PC-3 (cell line): ENCODE measurements at regions not wholly inside any gene's neighbourhood (a gene's known extent, or its start where the extent isn't known, plus 50 kb on each side); places are given as distances from the start of the nearest gene placed in this dataset.

Experiments
- EZH2 ChIP-seq: fragments of 300-600 bp; sonication (generic); IDR thresholded peaks from one replicate; pipeline ENCODE4 v1.6.1; 2017; ENCODE audit warnings: antibody characterized with exemption, mild to moderate bottlenecking, low read length; ENCODE audit not compliant: unreplicated experiment
- EZH2phosphoT487 ChIP-seq: fragments of 300-600 bp; sonication (generic); IDR thresholded peaks from 2 replicates; pipeline ENCODE4 v1.6.1; 2018; ENCODE audit warnings: mild to moderate bottlenecking, antibody characterized with exemption, low read length, borderline replicate concordance
- TF ChIP-seq, protein P1 (sequence below): fragments of 300-600 bp; sonication (generic); conservative IDR thresholded peaks from 2 replicates; pipeline ENCODE4 v1.5.1; 2017; ENCODE audit warnings: antibody characterized with exemption, low read depth, mild to moderate bottlenecking, low read length

DNA sequence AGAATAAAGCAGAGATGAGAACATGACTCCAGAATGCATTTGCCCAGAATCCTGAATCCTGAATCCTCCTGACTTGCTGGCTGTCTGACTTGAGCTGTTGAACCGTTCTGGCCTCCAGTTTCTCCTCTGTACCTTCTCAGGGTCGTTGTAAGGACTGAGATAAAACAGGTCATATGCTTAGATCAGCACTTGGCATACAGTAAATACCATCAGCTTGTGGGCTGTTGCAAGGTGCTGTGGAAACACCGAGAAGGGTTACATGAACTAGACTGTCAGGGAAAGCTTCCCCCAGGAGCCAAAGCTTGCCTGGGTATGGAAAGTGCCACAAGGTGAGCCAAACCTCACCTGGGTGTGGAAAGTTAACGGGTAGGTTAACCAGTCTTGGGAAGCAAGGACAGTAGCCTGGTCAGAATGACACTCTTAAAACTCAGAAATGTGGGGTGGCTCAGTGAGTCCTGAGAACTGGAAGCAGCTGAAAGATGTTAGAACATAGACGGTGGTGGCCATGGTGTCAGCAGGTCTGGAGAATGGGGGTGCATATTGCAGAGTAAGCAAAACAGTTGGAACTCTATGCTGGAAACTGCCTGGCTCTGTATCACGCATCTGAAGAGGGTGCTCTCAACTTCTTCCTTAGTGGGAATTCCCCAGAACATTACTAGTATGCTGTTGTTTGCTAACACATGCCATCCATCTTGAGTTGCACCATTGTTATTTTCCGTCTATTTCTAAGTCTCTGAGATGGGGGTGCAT is 105.3 kb upstream of the DYRK2 start:
- TF ChIP-seq, protein P1, sequence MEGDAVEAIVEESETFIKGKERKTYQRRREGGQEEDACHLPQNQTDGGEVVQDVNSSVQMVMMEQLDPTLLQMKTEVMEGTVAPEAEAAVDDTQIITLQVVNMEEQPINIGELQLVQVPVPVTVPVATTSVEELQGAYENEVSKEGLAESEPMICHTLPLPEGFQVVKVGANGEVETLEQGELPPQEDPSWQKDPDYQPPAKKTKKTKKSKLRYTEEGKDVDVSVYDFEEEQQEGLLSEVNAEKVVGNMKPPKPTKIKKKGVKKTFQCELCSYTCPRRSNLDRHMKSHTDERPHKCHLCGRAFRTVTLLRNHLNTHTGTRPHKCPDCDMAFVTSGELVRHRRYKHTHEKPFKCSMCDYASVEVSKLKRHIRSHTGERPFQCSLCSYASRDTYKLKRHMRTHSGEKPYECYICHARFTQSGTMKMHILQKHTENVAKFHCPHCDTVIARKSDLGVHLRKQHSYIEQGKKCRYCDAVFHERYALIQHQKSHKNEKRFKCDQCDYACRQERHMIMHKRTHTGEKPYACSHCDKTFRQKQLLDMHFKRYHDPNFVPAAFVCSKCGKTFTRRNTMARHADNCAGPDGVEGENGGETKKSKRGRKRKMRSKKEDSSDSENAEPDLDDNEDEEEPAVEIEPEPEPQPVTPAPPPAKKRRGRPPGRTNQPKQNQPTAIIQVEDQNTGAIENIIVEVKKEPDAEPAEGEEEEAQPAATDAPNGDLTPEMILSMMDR: no peak
- TF ChIP-seq EZH2 (no peak), EZH2phosphoT487 (no peak)
